ENCODE measurements at regions not wholly inside any gene's neighbourhood (a gene's known extent, or its start where the extent isn't known, plus 50 kb on each side); places are given as distances from the start of the nearest gene placed in this dataset.

DNA sequence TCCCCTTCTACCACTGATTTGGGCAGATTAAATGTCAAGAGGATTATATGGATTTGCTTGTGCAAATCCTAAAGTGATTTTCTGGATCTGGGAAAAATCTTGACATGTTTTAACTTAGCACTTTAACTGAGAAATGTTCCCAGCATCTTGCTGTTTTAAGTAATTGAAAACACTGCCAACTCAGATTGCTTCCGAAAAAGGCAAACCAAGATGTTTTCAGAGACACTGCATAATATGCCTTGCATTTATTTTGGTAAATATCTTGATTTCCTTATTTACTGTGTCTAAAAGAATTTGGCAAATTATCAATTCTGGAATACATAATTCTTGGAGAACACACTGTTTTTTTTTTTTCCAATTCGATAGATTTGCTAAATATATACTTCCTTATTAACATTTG lies 385.0 kb upstream of the FAM98A start:
- TF ChIP-seq, protein P1, sequence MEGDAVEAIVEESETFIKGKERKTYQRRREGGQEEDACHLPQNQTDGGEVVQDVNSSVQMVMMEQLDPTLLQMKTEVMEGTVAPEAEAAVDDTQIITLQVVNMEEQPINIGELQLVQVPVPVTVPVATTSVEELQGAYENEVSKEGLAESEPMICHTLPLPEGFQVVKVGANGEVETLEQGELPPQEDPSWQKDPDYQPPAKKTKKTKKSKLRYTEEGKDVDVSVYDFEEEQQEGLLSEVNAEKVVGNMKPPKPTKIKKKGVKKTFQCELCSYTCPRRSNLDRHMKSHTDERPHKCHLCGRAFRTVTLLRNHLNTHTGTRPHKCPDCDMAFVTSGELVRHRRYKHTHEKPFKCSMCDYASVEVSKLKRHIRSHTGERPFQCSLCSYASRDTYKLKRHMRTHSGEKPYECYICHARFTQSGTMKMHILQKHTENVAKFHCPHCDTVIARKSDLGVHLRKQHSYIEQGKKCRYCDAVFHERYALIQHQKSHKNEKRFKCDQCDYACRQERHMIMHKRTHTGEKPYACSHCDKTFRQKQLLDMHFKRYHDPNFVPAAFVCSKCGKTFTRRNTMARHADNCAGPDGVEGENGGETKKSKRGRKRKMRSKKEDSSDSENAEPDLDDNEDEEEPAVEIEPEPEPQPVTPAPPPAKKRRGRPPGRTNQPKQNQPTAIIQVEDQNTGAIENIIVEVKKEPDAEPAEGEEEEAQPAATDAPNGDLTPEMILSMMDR (IDR thresholded peaks at IDR 0.05; ENCODE audit: low read depth, low read length, poor library complexity, severe bottlenecking), result no peak
- TF ChIP-seq EZH2phosphoT487 (IDR thresholded peaks at IDR 0.05; ENCODE audit: borderline replicate concordance, low read length), result no peak
